HEK293 (cell line): ENCODE measurements at regions not wholly inside any gene's neighbourhood (a gene's known extent, or its start where the extent isn't known, plus 50 kb on each side); places are given as distances from the start of the nearest gene placed in this dataset.

Experiments used
- CTCF ChIP-seq: fragments of 450-650 bp; formaldehyde crosslinking; IDR thresholded peaks from 2 replicates; pipeline ENCODE4 v1.5.1; 2016; ENCODE audit warnings: missing biosample characterization, missing genetic modification characterization
- PATZ1 ChIP-seq: fragments of 450-650 bp; formaldehyde crosslinking; IDR thresholded peaks from 2 replicates; pipeline ENCODE4 v1.5.1; 2016; ENCODE audit warnings: missing biosample characterization, missing genetic modification characterization
- SETDB1 ChIP-seq: IDR thresholded peaks from one replicate; pipeline ENCODE4 v1.6.1; 2017; ENCODE audit warnings: mild to moderate bottlenecking, low read length, moderate library complexity, mixed read lengths; ENCODE audit not compliant: insufficient read length
- TSHZ1 ChIP-seq: fragments of 450-650 bp; formaldehyde crosslinking; IDR thresholded peaks from 2 replicates; pipeline ENCODE4 v1.5.1; 2016; ENCODE audit warnings: missing biosample characterization, missing genetic modification characterization, borderline replicate concordance
- ZBTB11 ChIP-seq: fragments of 450-650 bp; formaldehyde crosslinking; conservative IDR thresholded peaks from 2 replicates; pipeline ENCODE4 v1.5.1; 2016; ENCODE audit warnings: low read depth, missing biosample characterization, missing genetic modification characterization
- ZNF114 ChIP-seq: fragments of 450-650 bp; formaldehyde crosslinking; IDR thresholded peaks from 2 replicates; pipeline ENCODE4 v1.5.0; 2017; ENCODE audit warnings: missing biosample characterization, missing genetic modification characterization
- ZNF121 ChIP-seq: fragments of 450-650 bp; formaldehyde crosslinking; IDR thresholded peaks from 2 replicates; pipeline ENCODE4 v1.5.1; 2016; ENCODE audit warnings: missing biosample characterization, missing genetic modification characterization
- ZNF501 ChIP-seq: fragments of 450-650 bp; formaldehyde crosslinking; IDR thresholded peaks from 2 replicates; pipeline ENCODE4 v1.5.1; 2016; ENCODE audit warnings: missing biosample characterization, missing genetic modification characterization
- ZNF629 ChIP-seq: fragments of 450-650 bp; formaldehyde crosslinking; IDR thresholded peaks from 2 replicates; pipeline ENCODE4 v1.5.1; 2017; ENCODE audit warnings: missing biosample characterization, missing genetic modification characterization
- ZNF830 ChIP-seq: fragments of 450-650 bp; IDR thresholded peaks from 2 replicates; pipeline ENCODE4 v1.5.0; 2018; ENCODE audit warnings: missing biosample characterization, missing genetic modification characterization, low read depth, mild to moderate bottlenecking, moderate library complexity

GRCh38 chr11:96755752-96756151, 365.9 kb downstream of the JRKL start:
- TF ChIP-seq TSHZ1 (tag by site-specific recombination) (no peak), CTCF (tag by site-specific recombination) (no peak), ZNF501 (tag by site-specific recombination) (no peak), PATZ1 (tag by site-specific recombination) (no peak), ZNF121 (no peak), ZBTB11 (tag by site-specific recombination) (no peak), ZNF114 (no peak), SETDB1 (no peak), ZNF629 (tag by site-specific recombination) (no peak), ZNF830 (tag by site-specific recombination) (no peak)
